Activated CD8-positive, alpha-beta memory T cell treated with anti-CD3 and anti-CD28 coated beads for 4 hours (primary cell): ENCODE measurements at regions not wholly inside any gene's neighbourhood (a gene's known extent, or its start where the extent isn't known, plus 50 kb on each side); places are given as distances from the start of the nearest gene placed in this dataset.
"Not testable (repeated sequence)": the region's sequence is repeated elsewhere in the genome, so short reads cannot be mapped to it uniquely, and the experiment has no call there.

ENCODE experiments used
- DNase-seq, 2 donors: peaks; one replicate each; pipeline ENCODE4 v3.0.0-alpha.2; 2020; ENCODE audit warnings: low read depth in 2 of 2

DNA sequence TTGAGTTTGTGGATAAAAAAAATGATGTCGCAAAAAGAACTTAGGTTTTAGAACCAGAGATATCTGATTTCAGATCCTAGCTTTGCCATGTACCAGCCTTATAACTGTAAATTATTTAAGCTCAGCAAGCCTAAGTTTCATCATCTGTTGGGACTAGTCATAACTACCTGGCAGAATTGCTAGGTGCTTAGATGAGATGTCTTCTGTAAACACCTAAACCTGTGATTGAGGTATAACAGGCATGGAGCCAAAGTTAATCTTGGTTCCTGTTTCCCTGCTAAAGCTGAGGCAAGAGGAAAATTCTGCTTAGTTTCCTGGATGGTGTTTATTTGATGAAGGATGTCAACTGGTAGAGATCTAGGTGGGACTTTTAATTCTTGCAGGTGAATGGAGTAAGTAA, 331.3 kb upstream of the RBMS3 start:
- no peak for DNase-seq

DNA sequence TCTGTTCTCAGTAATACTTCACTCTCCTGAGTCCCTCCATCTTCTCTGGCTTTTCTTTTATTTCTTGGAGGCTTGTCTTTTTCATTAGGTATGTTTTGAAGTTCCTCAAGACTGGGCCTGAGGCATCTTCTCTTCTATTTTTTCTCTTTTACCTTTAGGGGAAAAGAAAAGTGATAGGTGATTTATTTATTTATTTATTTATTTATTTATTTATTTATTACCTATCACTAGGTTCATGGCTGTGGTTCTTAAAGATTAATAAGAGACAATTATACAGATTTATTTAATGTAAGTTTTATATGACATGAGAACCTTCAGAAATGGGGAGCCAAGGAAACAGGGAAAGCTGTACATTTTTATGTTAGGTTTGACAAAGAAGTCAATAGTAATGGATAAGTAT, 330.3 kb upstream of the RBMS3 start:
- DNase-seq: no peak

GRCh38 chr3:28951772-28952556, 328.9 kb upstream of the RBMS3 start:
- DNase-seq: no peak

GRCh38 chr3:28958656-28959055, 322.2 kb upstream of the RBMS3 start:
- DNase-seq: no peak

- DNase-seq: no peak
These were observed 309.7 kb upstream of the RBMS3 start for GRCh38 chr3:28971156-28971555.

GRCh38 chr3:28972921-28973320, 307.9 kb upstream of the RBMS3 start:
- DNase-seq: no peak

DNA sequence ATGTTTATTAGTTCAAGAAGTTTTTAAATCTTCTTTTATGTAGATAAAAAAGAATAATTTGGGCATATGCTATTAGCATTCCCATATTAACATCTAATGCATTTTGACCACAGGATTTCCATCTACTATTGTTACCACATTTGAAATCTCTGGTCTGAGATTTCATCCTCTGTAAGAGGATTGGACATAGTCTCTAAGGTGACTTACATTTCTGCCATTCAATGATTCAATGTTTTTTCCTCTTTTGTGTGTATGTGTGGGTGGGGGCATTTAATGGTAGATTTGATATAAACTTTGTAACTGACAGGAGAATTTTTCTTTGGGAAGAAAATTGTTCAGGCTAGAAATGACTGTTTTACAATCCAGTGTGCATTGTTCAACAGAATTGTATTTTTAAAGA, 307.3 kb upstream of the RBMS3 start:
- DNase-seq: no peak

GRCh38 chr3:28978092-28978491, 302.8 kb upstream of the RBMS3 start:
- no peak for DNase-seq

GRCh38 chr3:28980131-28980530, 300.7 kb upstream of the RBMS3 start:
- DNase-seq: no peak

DNA sequence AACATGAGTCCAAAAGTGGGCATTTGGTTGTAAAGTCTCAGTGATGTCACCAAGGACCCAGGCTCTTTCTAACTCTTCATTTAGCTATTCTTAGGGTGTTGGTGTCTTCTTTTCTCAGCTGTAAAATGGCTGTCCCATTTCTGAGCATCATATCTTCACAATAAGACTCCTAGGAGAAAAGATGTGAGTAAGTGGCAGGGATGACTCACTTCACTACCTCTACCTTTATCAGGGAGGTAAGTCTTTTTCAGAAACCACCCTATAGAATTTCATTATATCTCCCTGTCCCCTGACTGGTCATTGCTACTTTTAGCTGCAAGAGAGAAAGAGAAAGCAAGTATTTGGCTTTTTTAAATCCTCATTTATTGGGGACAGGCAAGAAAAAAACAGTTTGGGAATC, 300.2 kb upstream of the RBMS3 start:
- DNase-seq: no peak

GRCh38 chr3:28982906-28983305, 298.0 kb upstream of the RBMS3 start:
- no peak for DNase-seq

GRCh38 chr3:28986922-28987321, 293.9 kb upstream of the RBMS3 start:
- DNase-seq: no peak

GRCh38 chr3:28989646-28990089, 291.2 kb upstream of the RBMS3 start:
- no peak for DNase-seq

DNA sequence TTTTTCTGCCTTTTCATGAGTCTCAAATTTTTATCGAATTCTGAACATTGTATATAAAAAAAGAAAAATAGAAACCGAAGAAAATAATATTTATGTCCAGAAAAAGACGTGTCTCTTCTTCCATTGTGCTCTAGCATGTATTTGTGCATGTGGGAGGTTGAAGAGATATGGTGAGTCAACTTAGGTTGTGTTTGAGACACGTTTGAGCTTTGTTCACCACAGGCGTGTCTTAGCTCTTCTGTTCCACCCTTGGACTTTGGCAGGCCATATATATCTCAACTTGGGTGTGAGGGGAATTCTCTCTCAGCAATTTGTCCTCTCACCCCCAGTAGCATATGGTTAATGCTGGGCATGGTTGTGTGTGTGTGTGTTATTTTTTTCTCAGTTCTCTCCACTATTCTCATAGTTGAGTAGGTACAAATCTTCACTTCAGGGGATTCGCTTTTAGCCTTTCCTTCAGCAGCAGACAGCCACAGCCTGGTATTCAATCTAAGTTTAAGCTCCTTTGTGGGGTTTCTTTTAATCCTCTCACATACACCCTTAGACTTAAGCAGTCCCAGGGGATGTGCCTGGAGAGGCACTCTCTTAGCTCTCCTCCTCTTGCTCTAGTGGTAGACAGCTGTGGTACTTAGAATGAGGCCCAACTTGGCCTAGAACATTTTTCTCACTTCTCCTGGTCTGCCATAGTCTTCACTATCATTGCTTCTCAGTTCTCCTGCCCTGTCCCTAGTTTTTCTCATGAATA, 286.5 kb upstream of the RBMS3 start:
- DNase-seq: no peak

- no peak for DNase-seq
These were observed 275.8 kb upstream of the RBMS3 start for GRCh38 chr3:29004885-29005599.

GRCh38 chr3:29005862-29006261, 275.0 kb upstream of the RBMS3 start:
- no peak for DNase-seq

DNA sequence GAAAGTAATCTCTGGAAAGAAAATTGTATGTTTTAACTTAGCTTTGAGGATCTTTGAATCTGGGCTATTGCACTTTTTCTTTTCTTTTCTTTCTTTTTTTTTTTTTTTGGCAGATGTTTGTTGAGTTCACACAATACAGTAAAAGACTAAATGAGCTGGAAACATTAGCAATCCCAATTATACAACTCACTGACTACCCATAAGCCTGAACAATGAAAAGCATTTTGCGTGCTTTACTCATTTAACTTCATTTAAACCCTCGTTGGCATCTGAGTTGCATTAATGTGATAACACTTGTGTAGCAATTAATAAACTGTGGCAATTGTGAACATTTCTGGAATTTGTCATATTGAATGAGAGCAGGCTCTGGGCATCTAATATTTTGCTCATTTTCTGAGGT, 269.4 kb upstream of the RBMS3 start:
- no peak for DNase-seq

GRCh38 chr3:29011966-29012365, 268.9 kb upstream of the RBMS3 start:
- DNase-seq: no peak

- DNase-seq: no peak
These were observed 257.9 kb upstream of the RBMS3 start for GRCh38 chr3:29022976-29023375.

DNA sequence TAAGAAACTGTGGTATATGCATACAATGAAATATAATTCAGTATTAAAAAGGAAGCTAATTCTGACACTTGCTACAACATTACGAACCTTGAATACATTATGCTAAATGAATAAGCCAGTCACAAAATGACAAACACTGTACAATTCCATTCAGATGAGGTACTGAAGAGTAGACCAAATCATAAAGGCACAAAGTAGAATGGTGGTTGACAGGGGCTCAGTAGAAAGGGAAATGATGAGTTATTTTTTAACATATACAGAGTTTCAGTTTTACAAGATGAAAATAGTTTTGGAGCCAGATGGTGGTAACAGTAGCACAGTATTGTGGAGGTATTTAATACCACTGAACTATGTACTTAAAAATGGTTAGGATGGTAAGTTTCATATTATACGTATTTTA, 254.6 kb upstream of the RBMS3 start:
- DNase-seq: no peak

GRCh38 chr3:29026959-29027358, 253.9 kb upstream of the RBMS3 start:
- no peak for DNase-seq

- DNase-seq: not testable (repeated sequence)
These were observed 249.7 kb upstream of the RBMS3 start for GRCh38 chr3:29031175-29031574.

DNA sequence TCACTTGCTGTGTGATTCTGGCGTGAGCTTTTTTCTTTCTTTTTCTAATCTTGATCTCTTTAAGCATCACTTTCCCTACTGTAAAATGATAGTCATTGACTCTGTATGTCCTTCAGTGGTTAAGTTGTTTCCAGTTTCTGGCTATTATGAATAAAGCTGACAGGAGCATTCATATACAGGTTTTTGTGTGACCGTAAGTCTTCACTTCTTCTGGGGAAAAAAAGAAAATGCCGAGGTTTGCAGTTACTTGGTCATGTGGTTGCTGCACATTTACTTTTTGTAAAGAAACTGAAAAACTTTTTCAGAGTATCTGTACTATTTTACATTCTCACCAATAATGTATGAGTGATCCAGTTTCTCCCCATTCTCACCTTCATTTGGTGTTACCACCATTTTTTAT, 247.4 kb upstream of the RBMS3 start:
- no peak for DNase-seq
